Muscle of leg (tissue), 3 donors: ENCODE measurements at regions not wholly inside any gene's neighbourhood (a gene's known extent, or its start where the extent isn't known, plus 50 kb on each side); places are given as distances from the start of the nearest gene placed in this dataset.

ENCODE experiments used
- DNase-seq: peaks from one replicate; pipeline ENCODE4 v3.0.0; 2013
- H3K27ac ChIP-seq: one replicate; pipeline ENCODE4 v1.5.1; 2013; ENCODE audit warnings: mild to moderate bottlenecking, low read length, control low read depth
- H3K27me3 ChIP-seq: one replicate; pipeline ENCODE4 v1.6.1; 2013; ENCODE audit warnings: low read length; ENCODE audit not compliant: control insufficient read depth, insufficient read depth
- H3K36me3 ChIP-seq: one replicate; pipeline ENCODE4 v1.6.1; 2013; ENCODE audit warnings: low read length; ENCODE audit not compliant: control insufficient read depth, insufficient read depth
- H3K4me1 ChIP-seq: one replicate; pipeline ENCODE4 v1.6.1; 2013; ENCODE audit warnings: low read length; ENCODE audit not compliant: control insufficient read depth, insufficient read depth
- H3K4me3 ChIP-seq: one replicate; pipeline ENCODE4 v1.5.1; 2013; ENCODE audit warnings: low read length, control low read depth
- H3K9me3 ChIP-seq: replicated peaks from 2 replicates; pipeline ENCODE4 v1.6.1; 2013; ENCODE audit warnings: low read depth, low read length; ENCODE audit not compliant: control insufficient read depth
- WGBS: methylation state at CpG from one replicate; pipeline ENCODE4 v1.1.5; 2013; ENCODE audit warnings: missing lambda C conversion rate; ENCODE audit not compliant: insufficient coverage; 5-methylcytosine and 5-hydroxymethylcytosine counted together

GRCh38 chr18:1875219-1875618, 696.1 kb downstream of the METTL4 start:
- 40% methylated on average over 1 of the region's 3 CpGs for WGBS
- Histone ChIP-seq H3K27me3 (no peaks in the 10 kb centered on the region), H3K4me3 (no peak overlapping the region), H3K36me3 (no peaks in the 10 kb centered on the region), H3K9me3 (no peaks in the 10 kb centered on the region), H3K27ac (no peak overlapping the region), H3K4me1 (no peaks in the 10 kb centered on the region)
- no peak for DNase-seq

- no peak overlapping the region for H3K27ac ChIP-seq
- no peaks in the 10 kb centered on the region for H3K9me3 ChIP-seq
Measured at GRCh38 chr18:1884623-1885022, 686.7 kb downstream of the METTL4 start.

GRCh38 chr18:1891641-1892040, 679.7 kb downstream of the METTL4 start:
- Histone ChIP-seq H3K4me3 (no peak overlapping the region), H3K27me3 (no peaks in the 10 kb centered on the region), H3K27ac (no peak overlapping the region), H3K4me1 (no peaks in the 10 kb centered on the region), H3K9me3 (no peaks in the 10 kb centered on the region), H3K36me3 (no peaks in the 10 kb centered on the region)
- no CpG with 5 or more reads among the region's 1 CpG for WGBS
- peak; percentile 52 for DNase-seq

More at GRCh38 chr18:1884623-1885022, 686.7 kb downstream of the METTL4 start:
- 93% methylated on average over 2 of the region's 4 CpGs for WGBS
- DNase-seq, result no peak
- Histone ChIP-seq H3K36me3 (no peaks in the 10 kb centered on the region), H3K4me1 (no peaks in the 10 kb centered on the region), H3K4me3 (no peak overlapping the region), H3K27me3 (no peaks in the 10 kb centered on the region)

GRCh38 chr18:1892191-1892590, 679.1 kb downstream of the METTL4 start:
- H3K27me3 ChIP-seq, result no peaks in the 10 kb centered on the region
- peak; percentile 54 for DNase-seq

GRCh38 chr18:1895456-1896185, 675.7 kb downstream of the METTL4 start:
- Histone ChIP-seq H3K4me1 (no peaks in the 10 kb centered on the region), H3K9me3 (no peaks in the 10 kb centered on the region), H3K27ac (no peak overlapping the region), H3K36me3 (no peaks in the 10 kb centered on the region), H3K27me3 (no peaks in the 10 kb centered on the region), H3K4me3 (no peak overlapping the region)
- DNase-seq, result no peak
- WGBS, result 62% methylated on average over 2 of the region's 4 CpGs

More at GRCh38 chr18:1892191-1892590, 679.1 kb downstream of the METTL4 start:
- no peak overlapping the region for H3K27ac ChIP-seq
- H3K4me3 ChIP-seq, result no peak overlapping the region
- no peaks in the 10 kb centered on the region for H3K9me3 ChIP-seq
- no peaks in the 10 kb centered on the region for H3K4me1 ChIP-seq
- H3K36me3 ChIP-seq, result no peaks in the 10 kb centered on the region

- H3K9me3 ChIP-seq, result peaks cover 7% of the 10 kb centered on the region
- no peak overlapping the region for H3K4me3 ChIP-seq
- no CpG with 5 or more reads among the region's 1 CpG for WGBS
- H3K4me1 ChIP-seq, result no peaks in the 10 kb centered on the region
- H3K36me3 ChIP-seq, result no peaks in the 10 kb centered on the region
- H3K27me3 ChIP-seq, result no peaks in the 10 kb centered on the region
- H3K27ac ChIP-seq, result no peak overlapping the region
- DNase-seq, result no peak
Measured at GRCh38 chr18:1906421-1906820, 664.9 kb downstream of the METTL4 start.

- peaks cover 7% of the 10 kb centered on the region for H3K9me3 ChIP-seq
- no CpG with 5 or more reads among the region's 3 CpGs for WGBS
Measured at GRCh38 chr18:1907470-1908206, 663.7 kb downstream of the METTL4 start.

GRCh38 chr18:1914489-1914888, 656.8 kb downstream of the METTL4 start:
- Histone ChIP-seq H3K36me3 (no peaks in the 10 kb centered on the region), H3K27me3 (no peaks in the 10 kb centered on the region), H3K4me1 (no peaks in the 10 kb centered on the region), H3K4me3 (no peak overlapping the region), H3K27ac (no peak overlapping the region), H3K9me3 (peaks cover 13% of the 10 kb centered on the region)
- DNase-seq, result no peak

More at GRCh38 chr18:1907470-1908206, 663.7 kb downstream of the METTL4 start:
- DNase-seq, result no peak
- Histone ChIP-seq H3K27ac (no peak overlapping the region), H3K27me3 (no peaks in the 10 kb centered on the region), H3K4me1 (no peaks in the 10 kb centered on the region), H3K36me3 (no peaks in the 10 kb centered on the region), H3K4me3 (no peak overlapping the region)

GRCh38 chr18:1916869-1917523, 654.3 kb downstream of the METTL4 start:
- Histone ChIP-seq H3K27me3 (no peaks in the 10 kb centered on the region), H3K36me3 (no peaks in the 10 kb centered on the region), H3K4me3 (no peak overlapping the region), H3K27ac (no peak overlapping the region), H3K9me3 (peaks cover 5% of the 10 kb centered on the region), H3K4me1 (no peaks in the 10 kb centered on the region)
- WGBS, result no CpG with 5 or more reads among the region's 2 CpGs
- no peak for DNase-seq

GRCh38 chr18:1917569-1917968, 653.7 kb downstream of the METTL4 start:
- no peaks in the 10 kb centered on the region for H3K36me3 ChIP-seq
- 100% methylated on average over 2 of the region's 4 CpGs for WGBS
- DNase-seq, result no peak

More at GRCh38 chr18:1917569-1917968, 653.7 kb downstream of the METTL4 start:
- H3K4me1 ChIP-seq, result no peaks in the 10 kb centered on the region
- H3K4me3 ChIP-seq, result no peak overlapping the region
- H3K27ac ChIP-seq, result no peak overlapping the region
- no peaks in the 10 kb centered on the region for H3K27me3 ChIP-seq
- peaks cover 5% of the 10 kb centered on the region for H3K9me3 ChIP-seq
